ENCODE measurements at regions not wholly inside any gene's neighbourhood (a gene's known extent, or its start where the extent isn't known, plus 50 kb on each side); places are given as distances from the start of the nearest gene placed in this dataset.

- H3K4me3 Mint-ChIP-seq: no peak overlapping the region
- no peak overlapping the region for H3K27ac Mint-ChIP-seq
- H3K27me3 Mint-ChIP-seq (ENCODE audit: insufficient read depth): peaks cover 2% of the 10 kb centered on the region; the same call in 1 of the 2 replicates
- no peak for DNase-seq
- H3K36me3 Mint-ChIP-seq (ENCODE audit: low read depth): no peaks in the 10 kb centered on the region
- peaks cover 9% of the 10 kb centered on the region for H3K9me3 Mint-ChIP-seq
- no peaks in the 10 kb centered on the region for H3K4me1 Mint-ChIP-seq (ENCODE audit: low read depth)
- no peak for TF ChIP-seq CTCF (IDR thresholded peaks at IDR 0.05)
Measured at GRCh38 chr16:6021276-6021943, 923.8 kb upstream of the EEF2KMT start.

GRCh38 chr16:6020162-6020985 lies 922.8 kb upstream of the EEF2KMT start:
- no peak for DNase-seq
- TF ChIP-seq CTCF (IDR thresholded peaks at IDR 0.05): no peak
- Mint-ChIP-seq H3K27me3 (ENCODE audit: insufficient read depth) (peaks cover 2% of the 10 kb centered on the region; the same call in 1 of the 2 replicates), H3K4me3 (no peak overlapping the region), H3K27ac (no peak overlapping the region), H3K4me1 (ENCODE audit: low read depth) (no peaks in the 10 kb centered on the region), H3K9me3 (peaks cover 9% of the 10 kb centered on the region), H3K36me3 (ENCODE audit: low read depth) (no peaks in the 10 kb centered on the region)

GRCh38 chr16:6019490-6019991 lies 921.9 kb upstream of the EEF2KMT start:
- TF ChIP-seq CTCF (IDR thresholded peaks at IDR 0.05): no peak
- H3K4me1 Mint-ChIP-seq (ENCODE audit: low read depth): no peaks in the 10 kb centered on the region
- no peak for DNase-seq
- peaks cover 9% of the 10 kb centered on the region for H3K9me3 Mint-ChIP-seq
- H3K27me3 Mint-ChIP-seq (ENCODE audit: insufficient read depth): peaks cover 2% of the 10 kb centered on the region; the same call in 1 of the 2 replicates
- H3K36me3 Mint-ChIP-seq (ENCODE audit: low read depth): no peaks in the 10 kb centered on the region
- no peak overlapping the region for H3K27ac Mint-ChIP-seq
- no peak overlapping the region for H3K4me3 Mint-ChIP-seq

GRCh38 chr16:6018848-6019489 lies 921.4 kb upstream of the EEF2KMT start:
- no peak for DNase-seq
- peaks cover 6% of the 10 kb centered on the region for H3K9me3 Mint-ChIP-seq
- no peak overlapping the region for H3K27ac Mint-ChIP-seq
- H3K36me3 Mint-ChIP-seq (ENCODE audit: low read depth): no peaks in the 10 kb centered on the region
- peaks cover 2% of the 10 kb centered on the region; the same call in 1 of the 2 replicates for H3K27me3 Mint-ChIP-seq (ENCODE audit: insufficient read depth)
- TF ChIP-seq CTCF (IDR thresholded peaks at IDR 0.05): no peak
- no peaks in the 10 kb centered on the region for H3K4me1 Mint-ChIP-seq (ENCODE audit: low read depth)
- no peak overlapping the region for H3K4me3 Mint-ChIP-seq

GRCh38 chr16:6016530-6017184 lies 919.1 kb upstream of the EEF2KMT start:
- DNase-seq: peak; percentile 31
- peak; percentile 69 for TF ChIP-seq CTCF (IDR thresholded peaks at IDR 0.05)
- Mint-ChIP-seq H3K36me3 (ENCODE audit: low read depth) (no peaks in the 10 kb centered on the region), H3K27me3 (ENCODE audit: insufficient read depth) (peaks cover 2% of the 10 kb centered on the region; the same call in 1 of the 2 replicates), H3K9me3 (peaks cover 8% of the 10 kb centered on the region; the same call in 1 of the 2 replicates), H3K4me1 (ENCODE audit: low read depth) (no peaks in the 10 kb centered on the region), H3K27ac (no peak overlapping the region), H3K4me3 (no peak overlapping the region)
